ENCODE measurements at regions not wholly inside any gene's neighbourhood (a gene's known extent, or its start where the extent isn't known, plus 50 kb on each side); places are given as distances from the start of the nearest gene placed in this dataset.
"Not testable (repeated sequence)": the region's sequence is repeated elsewhere in the genome, so short reads cannot be mapped to it uniquely, and the experiment has no call there.

- H3K9ac ChIP-seq (replicated peaks; ENCODE audit: extremely low read depth, insufficient read depth, low read length); H3K27ac ChIP-seq (ENCODE audit: insufficient read depth, low read depth, low read length); H3K27me3 ChIP-seq (ENCODE audit: control insufficient read depth in 2 of 2, insufficient read depth in 2 of 2, low read length in 2 of 2); FAIRE-seq; H4K20me1 ChIP-seq (replicated peaks; ENCODE audit: control insufficient read depth, extremely low read depth, insufficient read depth, low read length); H3K9me3 ChIP-seq (replicated peaks; ENCODE audit: control insufficient read depth, insufficient read depth, low read length); H2AFZ ChIP-seq (ENCODE audit: low read depth, low read length); BruUV-seq (replicated peaks); H3K36me3 ChIP-seq (ENCODE audit: control insufficient read depth in 2 of 2, extremely low read depth in 1 of 2, insufficient read depth in 2 of 2, low read length in 2 of 2); H3K4me1 ChIP-seq (ENCODE audit: control insufficient read depth, extremely low read depth, insufficient read depth, low read length); intact Hi-C loops (cut with micrococcal nuclease); DNase-seq (ENCODE audit: low read depth, low spot score); dilution Hi-C loops (cut with MboI; ENCODE audit: extremely low pct_ligation_motif_present, low sequenced_read_pairs); H3K4me2 ChIP-seq (ENCODE audit: insufficient read depth, low read length); H3K4me3 ChIP-seq (replicated peaks in 1 of 3; ENCODE audit: insufficient read depth in 1 of 3, low read depth in 1 of 3, low read length in 3 of 3); POLR2A ChIA-PET; CTCF ChIA-PET; H3K9me1 ChIP-seq (replicated peaks; ENCODE audit: control insufficient read depth, extremely low read depth, insufficient read depth, low read length); H3K79me2 ChIP-seq (ENCODE audit: control insufficient read depth, insufficient read depth, low read length): not testable (repeated sequence)
Measured at GRCh38 chr13:63712159-63712558, 2296.5 kb upstream of the PCDH20 start.

GRCh38 chr13:63706751-63707150 lies 2291.1 kb upstream of the PCDH20 start:
- H3K9me1 ChIP-seq (replicated peaks; ENCODE audit: control insufficient read depth, extremely low read depth, insufficient read depth, low read length): no peaks in the 10 kb centered on the region
- CTCF ChIA-PET: interaction anchor here (1.4 kb wide), 1 partner anchor 22 kb away, joined by 3 read pairs; no protein-coding TSS in a partner anchor

More at GRCh38 chr13:63706751-63707150, 2291.1 kb upstream of the PCDH20 start:
- Histone ChIP-seq H3K9ac (replicated peaks; ENCODE audit: extremely low read depth, insufficient read depth, low read length) (no peak overlapping the region), H3K27ac (ENCODE audit: insufficient read depth, low read depth, low read length) (no peak overlapping the region), H3K4me3 (replicated peaks in 1 of 3; ENCODE audit: insufficient read depth in 1 of 3, low read depth in 1 of 3, low read length in 3 of 3) (no peak overlapping the region), H3K4me1 (ENCODE audit: control insufficient read depth, extremely low read depth, insufficient read depth, low read length) (no peaks in the 10 kb centered on the region), H3K79me2 (ENCODE audit: control insufficient read depth, insufficient read depth, low read length) (no peaks in the 10 kb centered on the region), H3K36me3 (ENCODE audit: control insufficient read depth in 2 of 2, extremely low read depth in 1 of 2, insufficient read depth in 2 of 2, low read length in 2 of 2) (no peaks in the 10 kb centered on the region), H3K9me3 (replicated peaks; ENCODE audit: control insufficient read depth, insufficient read depth, low read length) (no peaks in the 10 kb centered on the region), H2AFZ (ENCODE audit: low read depth, low read length) (no peak overlapping the region), H4K20me1 (replicated peaks; ENCODE audit: control insufficient read depth, extremely low read depth, insufficient read depth, low read length) (no peaks in the 10 kb centered on the region), H3K4me2 (ENCODE audit: insufficient read depth, low read length) (no peak overlapping the region), H3K27me3 (ENCODE audit: control insufficient read depth in 2 of 2, insufficient read depth in 2 of 2, low read length in 2 of 2) (no peaks in the 10 kb centered on the region)
- intact Hi-C loops (cut with micrococcal nuclease): no loop called here
- POLR2A ChIA-PET: no interaction called here
- no peak for DNase-seq (ENCODE audit: low read depth, low spot score)
- FAIRE-seq: no peak
- BruUV-seq (replicated peaks): no TSS peak
- TF ChIP-seq GATA2 (IDR thresholded peaks at IDR 0.05; ENCODE audit: insufficient read depth, insufficient read length, low read depth, low read length) (no peak), FOS (IDR thresholded peaks at IDR 0.05; ENCODE audit: borderline replicate concordance, insufficient read depth, low read length) (no peak), POLR2A (IDR thresholded peaks at IDR 0.05; ENCODE audit: low read depth, low read length) (no peak), MAX (IDR thresholded peaks at IDR 0.05; ENCODE audit: insufficient read depth, insufficient read length) (no peak), MYC (IDR thresholded peaks at IDR 0.05; ENCODE audit: low read depth, low read length) (no peak), JUN (IDR thresholded peaks at IDR 0.05; ENCODE audit: borderline replicate concordance, insufficient read depth, insufficient read length, low read depth) (no peak), POLR2AphosphoS5 (IDR thresholded peaks at IDR 0.05; ENCODE audit: insufficient read depth, low read depth, low read length) (no peak), CTCF (IDR thresholded peaks at IDR 0.05; ENCODE audit: extremely low read depth in 1 of 2, insufficient read depth in 1 of 2, low read depth in 1 of 2, low read length in 2 of 2) (no peak), EZH2 (IDR thresholded peaks at IDR 0.05; ENCODE audit: borderline replicate concordance, low read depth, low read length, severe bottlenecking) (no peak)
- dilution Hi-C loops (cut with MboI; ENCODE audit: extremely low pct_ligation_motif_present, low sequenced_read_pairs): no loop called here

Data from endothelial cell of umbilical vein (primary cell).